Suprapubic skin (tissue), 4 donors: ENCODE measurements at regions not wholly inside any gene's neighbourhood (a gene's known extent, or its start where the extent isn't known, plus 50 kb on each side); places are given as distances from the start of the nearest gene placed in this dataset.

Experiments used
- DNase-seq, 2 donors: peaks; one replicate each; pipeline ENCODE4 v3.0.0-alpha.2; 2019; ENCODE audit warnings: low spot score in 2 of 2
- H3K27ac ChIP-seq: fragments of 200-600 bp; sonication (generic); one replicate; pipeline ENCODE4 v1.5.1; 2019
- H3K27me3 ChIP-seq: fragments of 200-600 bp; sonication (generic); one replicate; pipeline ENCODE4 v1.5.1; 2019
- H3K36me3 ChIP-seq: fragments of 200-600 bp; sonication (generic); one replicate; pipeline ENCODE4 v1.5.1; 2019
- H3K4me1 ChIP-seq: fragments of 200-600 bp; sonication (generic); one replicate; pipeline ENCODE4 v1.5.1; 2019
- H3K4me3 ChIP-seq: fragments of 200-600 bp; sonication (generic); one replicate; pipeline ENCODE4 v1.5.1; 2019; ENCODE audit warnings: mild to moderate bottlenecking
- H3K9me3 ChIP-seq: fragments of 200-600 bp; sonication (generic); one replicate; pipeline ENCODE4 v1.5.1; 2019
- CTCF ChIP-seq, 2 donors: fragments of 200-600 bp in 1 of 2; fragments of 450-650 bp in 1 of 2; sonication (generic) in 1 of 2; IDR thresholded peaks; one replicate each; pipeline ENCODE4 v1.5.1; 2016 to 2019; ENCODE audit warnings: antibody characterized with exemption in 2 of 2, mild to moderate bottlenecking in 1 of 2, moderate library complexity in 1 of 2
- EP300 ChIP-seq: sonication (generic); formaldehyde crosslinking; IDR thresholded peaks from one replicate; pipeline ENCODE4 v1.6.1; 2017; ENCODE audit warnings: antibody characterized with exemption
- POLR2A ChIP-seq, 2 donors: fragments of 450-650 bp; IDR thresholded peaks; one replicate each; pipeline ENCODE4 v1.6.1; 2017; ENCODE audit warnings: antibody characterized with exemption in 2 of 2, mild to moderate bottlenecking in 2 of 2, moderate library complexity in 2 of 2
- POLR2AphosphoS5 ChIP-seq, 3 donors: sonication (generic); formaldehyde crosslinking; IDR thresholded peaks; one replicate each; pipeline ENCODE4 v1.6.1; 2017; ENCODE audit warnings: antibody characterized with exemption in 3 of 3
- WGBS: methylation state at CpG from one replicate; pipeline ENCODE4 v1.1.5; 2018; 5-methylcytosine and 5-hydroxymethylcytosine counted together

GRCh38 chr5:103366918-103367549, 108.5 kb downstream of the MACIR start:
- H3K4me1 ChIP-seq, result no peaks in the 10 kb centered on the region
- TF ChIP-seq POLR2AphosphoS5 (IDR thresholded peaks at IDR 0.05) (no peak), POLR2A (IDR thresholded peaks at IDR 0.05) (no peak), CTCF (IDR thresholded peaks at IDR 0.05) (no peak), EP300 (no peak)
- H3K36me3 ChIP-seq, result no peaks in the 10 kb centered on the region
- H3K27ac ChIP-seq, result no peak overlapping the region
- no peaks in the 10 kb centered on the region for H3K9me3 ChIP-seq
- no peak overlapping the region for H3K4me3 ChIP-seq
- DNase-seq, result no peak
- H3K27me3 ChIP-seq, result no peaks in the 10 kb centered on the region
- WGBS, result 88% methylated on average over 10 of the region's 10 CpGs

- no peak for DNase-seq
- H3K36me3 ChIP-seq, result no peaks in the 10 kb centered on the region
- no peak overlapping the region for H3K4me3 ChIP-seq
- WGBS, result 80% methylated on average over 2 of the region's 2 CpGs
- H3K27me3 ChIP-seq, result no peaks in the 10 kb centered on the region
- H3K9me3 ChIP-seq, result no peaks in the 10 kb centered on the region
- H3K27ac ChIP-seq, result no peak overlapping the region
- TF ChIP-seq POLR2A (IDR thresholded peaks at IDR 0.05) (no peak), POLR2AphosphoS5 (IDR thresholded peaks at IDR 0.05) (no peak), CTCF (IDR thresholded peaks at IDR 0.05) (no peak), EP300 (no peak)
- H3K4me1 ChIP-seq, result no peaks in the 10 kb centered on the region
Observed at GRCh38 chr5:103364074-103364473, 105.5 kb downstream of the MACIR start.

GRCh38 chr5:103362211-103362610, 103.6 kb downstream of the MACIR start:
- DNase-seq, result no peak
- Histone ChIP-seq H3K4me3 (no peak overlapping the region), H3K27me3 (no peaks in the 10 kb centered on the region), H3K27ac (no peak overlapping the region), H3K9me3 (no peaks in the 10 kb centered on the region), H3K4me1 (no peaks in the 10 kb centered on the region), H3K36me3 (no peaks in the 10 kb centered on the region)
- WGBS, result 80% methylated on average over 3 of the region's 3 CpGs
- no peak for TF ChIP-seq CTCF (IDR thresholded peaks at IDR 0.05)

- Histone ChIP-seq H3K4me1 (no peaks in the 10 kb centered on the region), H3K9me3 (no peaks in the 10 kb centered on the region), H3K4me3 (no peak overlapping the region), H3K36me3 (no peaks in the 10 kb centered on the region), H3K27me3 (no peaks in the 10 kb centered on the region), H3K27ac (no peak overlapping the region)
- no peak for TF ChIP-seq POLR2AphosphoS5 (IDR thresholded peaks at IDR 0.05)
- no peak for TF ChIP-seq EP300
- TF ChIP-seq POLR2A (IDR thresholded peaks at IDR 0.05), result no peak
- no peak for DNase-seq
Observed at GRCh38 chr5:103360475-103360874, 101.9 kb downstream of the MACIR start.

- DNase-seq, result no peak
- Histone ChIP-seq H3K9me3 (no peaks in the 10 kb centered on the region), H3K36me3 (no peaks in the 10 kb centered on the region), H3K27ac (no peak overlapping the region), H3K4me1 (no peaks in the 10 kb centered on the region), H3K27me3 (no peaks in the 10 kb centered on the region), H3K4me3 (no peak overlapping the region)
- 42% methylated on average over 6 of the region's 6 CpGs for WGBS
- no peak for TF ChIP-seq POLR2AphosphoS5 (IDR thresholded peaks at IDR 0.05)
- no peak for TF ChIP-seq POLR2A (IDR thresholded peaks at IDR 0.05)
- no peak for TF ChIP-seq EP300
- no peak for TF ChIP-seq CTCF (IDR thresholded peaks at IDR 0.05)
Observed at GRCh38 chr5:103358305-103358995, 99.9 kb downstream of the MACIR start.
